ENCODE measurements at regions not wholly inside any gene's neighbourhood (a gene's known extent, or its start where the extent isn't known, plus 50 kb on each side); places are given as distances from the start of the nearest gene placed in this dataset.

DNA sequence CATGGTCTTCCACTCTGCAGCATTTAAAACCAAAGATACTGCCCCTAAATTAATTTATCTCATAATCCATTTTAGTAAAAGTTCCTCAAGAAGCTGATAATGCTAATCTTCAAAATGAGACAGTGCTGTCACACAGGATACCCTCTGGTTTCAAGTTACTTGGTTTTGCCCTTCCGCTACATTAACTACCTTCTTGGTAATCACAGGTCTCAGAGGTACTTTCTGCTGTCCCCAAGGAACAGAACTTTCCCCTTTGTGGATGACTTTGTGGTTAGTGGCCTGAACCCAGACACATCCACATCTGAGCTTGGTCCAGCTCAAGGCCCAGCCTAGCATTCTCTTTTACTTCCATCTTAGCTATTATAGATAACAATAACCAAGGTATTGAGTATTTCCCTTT, 88.8 kb upstream of the TMEM26 start:
- Histone ChIP-seq H2AFZ (ENCODE audit: low read length) (no peak overlapping the region), H3K4me1 (ENCODE audit: insufficient read depth, low read length) (no peaks in the 10 kb centered on the region), H3K27ac (ENCODE audit: extremely low read length, insufficient read depth, low read length) (no peak overlapping the region), H3K4me3 (replicated peaks in 1 of 3; ENCODE audit: insufficient read depth in 1 of 3, low read depth in 2 of 3, low read length in 3 of 3) (no peak overlapping the region), H3K36me3 (replicated peaks in 1 of 2; ENCODE audit: control insufficient read depth in 1 of 2, insufficient read depth in 2 of 2, low read length in 2 of 2) (no peaks in the 10 kb centered on the region), H4K20me1 (ENCODE audit: insufficient read depth, low read length) (no peaks in the 10 kb centered on the region), H3K27me3 (ENCODE audit: control insufficient read depth in 1 of 2, insufficient read depth in 2 of 2, low read length in 2 of 2) (no peaks in the 10 kb centered on the region), H3K79me2 (ENCODE audit: insufficient read depth, low read length) (no peaks in the 10 kb centered on the region), H3K4me2 (ENCODE audit: low read depth, low read length) (no peak overlapping the region), H3K9ac (ENCODE audit: insufficient read depth, low read depth, low read length) (no peak overlapping the region), H3K9me3 (ENCODE audit: low read length) (no peaks in the 10 kb centered on the region)
- DNase-seq (ENCODE audit: low spot score) (no peak), ATAC-seq (no peak), FAIRE-seq (no peak)
- POLR2A ChIA-PET = no interaction called here
- 42% methylated on average over 1 of the region's 1 CpG for WGBS (ENCODE audit: low lambda C conversion rate)
- CTCF ChIA-PET (ENCODE audit: low intra/inter-chr PET ratio, low total read pairs) = no interaction called here
- intact Hi-C loops (cut with micrococcal nuclease; ENCODE audit: unreplicated experiment) = no loop called here
- in situ Hi-C loops (cut with HindIII; ENCODE audit: extremely low pct_ligation_motif_present, low pct_unique_long_range_greater_than_20kb) = no loop called here
- BruUV-seq (replicated peaks) = no TSS peak
- TF ChIP-seq IRX3 (CRISPR knock-in tag; IDR thresholded peaks at IDR 0.05; ENCODE audit: borderline replicate concordance, low read depth) = no peak
- no peak for TF ChIP-seq MTA3 (CRISPR knock-in tag; IDR thresholded peaks at IDR 0.05)
- TF ChIP-seq ZBTB7A (CRISPR knock-in tag; IDR thresholded peaks at IDR 0.05) = no peak
- TF ChIP-seq ZNF124 (CRISPR knock-in tag; IDR thresholded peaks at IDR 0.05) = no peak
- no peak for TF ChIP-seq DNMT3B (CRISPR knock-in tag; conservative IDR thresholded peaks at IDR 0.05)
- no peak for TF ChIP-seq RFXAP (CRISPR knock-in tag; IDR thresholded peaks at IDR 0.05; ENCODE audit: borderline replicate concordance)
- no peak for TF ChIP-seq ZNF253 (CRISPR knock-in tag; IDR thresholded peaks at IDR 0.05; ENCODE audit: borderline replicate concordance)
- TF ChIP-seq ZNF230 (CRISPR knock-in tag; IDR thresholded peaks at IDR 0.05) = no peak
- no peak for TF ChIP-seq FOXJ3 (CRISPR knock-in tag; IDR thresholded peaks at IDR 0.05; ENCODE audit: borderline replicate concordance)
- TF ChIP-seq ESRRA (CRISPR knock-in tag; IDR thresholded peaks at IDR 0.05; ENCODE audit: low read depth) = no peak
- TF ChIP-seq, protein P1, sequence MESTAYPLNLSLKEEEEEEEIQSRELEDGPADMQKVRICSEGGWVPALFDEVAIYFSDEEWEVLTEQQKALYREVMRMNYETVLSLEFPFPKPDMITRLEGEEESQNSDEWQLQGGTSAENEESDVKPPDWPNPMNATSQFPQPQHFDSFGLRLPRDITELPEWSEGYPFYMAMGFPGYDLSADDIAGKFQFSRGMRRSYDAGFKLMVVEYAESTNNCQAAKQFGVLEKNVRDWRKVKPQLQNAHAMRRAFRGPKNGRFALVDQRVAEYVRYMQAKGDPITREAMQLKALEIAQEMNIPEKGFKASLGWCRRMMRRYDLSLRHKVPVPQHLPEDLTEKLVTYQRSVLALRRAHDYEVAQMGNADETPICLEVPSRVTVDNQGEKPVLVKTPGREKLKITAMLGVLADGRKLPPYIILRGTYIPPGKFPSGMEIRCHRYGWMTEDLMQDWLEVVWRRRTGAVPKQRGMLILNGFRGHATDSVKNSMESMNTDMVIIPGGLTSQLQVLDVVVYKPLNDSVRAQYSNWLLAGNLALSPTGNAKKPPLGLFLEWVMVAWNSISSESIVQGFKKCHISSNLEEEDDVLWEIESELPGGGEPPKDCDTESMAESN (CRISPR knock-in tag; conservative IDR thresholded peaks at IDR 0.05) = no peak
- TF ChIP-seq ZNF703 (CRISPR knock-in tag; IDR thresholded peaks at IDR 0.05; ENCODE audit: borderline replicate concordance) = no peak
- no peak for TF ChIP-seq SPEN (CRISPR knock-in tag; IDR thresholded peaks at IDR 0.05; ENCODE audit: low read depth)
- TF ChIP-seq, protein P2, sequence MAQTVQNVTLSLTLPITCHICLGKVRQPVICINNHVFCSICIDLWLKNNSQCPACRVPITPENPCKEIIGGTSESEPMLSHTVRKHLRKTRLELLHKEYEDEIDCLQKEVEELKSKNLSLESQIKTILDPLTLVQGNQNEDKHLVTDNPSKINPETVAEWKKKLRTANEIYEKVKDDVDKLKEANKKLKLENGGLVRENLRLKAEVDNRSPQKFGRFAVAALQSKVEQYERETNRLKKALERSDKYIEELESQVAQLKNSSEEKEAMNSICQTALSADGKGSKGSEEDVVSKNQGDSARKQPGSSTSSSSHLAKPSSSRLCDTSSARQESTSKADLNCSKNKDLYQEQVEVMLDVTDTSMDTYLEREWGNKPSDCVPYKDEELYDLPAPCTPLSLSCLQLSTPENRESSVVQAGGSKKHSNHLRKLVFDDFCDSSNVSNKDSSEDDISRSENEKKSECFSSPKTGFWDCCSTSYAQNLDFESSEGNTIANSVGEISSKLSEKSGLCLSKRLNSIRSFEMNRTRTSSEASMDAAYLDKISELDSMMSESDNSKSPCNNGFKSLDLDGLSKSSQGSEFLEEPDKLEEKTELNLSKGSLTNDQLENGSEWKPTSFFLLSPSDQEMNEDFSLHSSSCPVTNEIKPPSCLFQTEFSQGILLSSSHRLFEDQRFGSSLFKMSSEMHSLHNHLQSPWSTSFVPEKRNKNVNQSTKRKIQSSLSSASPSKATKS (CRISPR knock-in tag; IDR thresholded peaks at IDR 0.05) = no peak
- TF ChIP-seq, protein P3, sequence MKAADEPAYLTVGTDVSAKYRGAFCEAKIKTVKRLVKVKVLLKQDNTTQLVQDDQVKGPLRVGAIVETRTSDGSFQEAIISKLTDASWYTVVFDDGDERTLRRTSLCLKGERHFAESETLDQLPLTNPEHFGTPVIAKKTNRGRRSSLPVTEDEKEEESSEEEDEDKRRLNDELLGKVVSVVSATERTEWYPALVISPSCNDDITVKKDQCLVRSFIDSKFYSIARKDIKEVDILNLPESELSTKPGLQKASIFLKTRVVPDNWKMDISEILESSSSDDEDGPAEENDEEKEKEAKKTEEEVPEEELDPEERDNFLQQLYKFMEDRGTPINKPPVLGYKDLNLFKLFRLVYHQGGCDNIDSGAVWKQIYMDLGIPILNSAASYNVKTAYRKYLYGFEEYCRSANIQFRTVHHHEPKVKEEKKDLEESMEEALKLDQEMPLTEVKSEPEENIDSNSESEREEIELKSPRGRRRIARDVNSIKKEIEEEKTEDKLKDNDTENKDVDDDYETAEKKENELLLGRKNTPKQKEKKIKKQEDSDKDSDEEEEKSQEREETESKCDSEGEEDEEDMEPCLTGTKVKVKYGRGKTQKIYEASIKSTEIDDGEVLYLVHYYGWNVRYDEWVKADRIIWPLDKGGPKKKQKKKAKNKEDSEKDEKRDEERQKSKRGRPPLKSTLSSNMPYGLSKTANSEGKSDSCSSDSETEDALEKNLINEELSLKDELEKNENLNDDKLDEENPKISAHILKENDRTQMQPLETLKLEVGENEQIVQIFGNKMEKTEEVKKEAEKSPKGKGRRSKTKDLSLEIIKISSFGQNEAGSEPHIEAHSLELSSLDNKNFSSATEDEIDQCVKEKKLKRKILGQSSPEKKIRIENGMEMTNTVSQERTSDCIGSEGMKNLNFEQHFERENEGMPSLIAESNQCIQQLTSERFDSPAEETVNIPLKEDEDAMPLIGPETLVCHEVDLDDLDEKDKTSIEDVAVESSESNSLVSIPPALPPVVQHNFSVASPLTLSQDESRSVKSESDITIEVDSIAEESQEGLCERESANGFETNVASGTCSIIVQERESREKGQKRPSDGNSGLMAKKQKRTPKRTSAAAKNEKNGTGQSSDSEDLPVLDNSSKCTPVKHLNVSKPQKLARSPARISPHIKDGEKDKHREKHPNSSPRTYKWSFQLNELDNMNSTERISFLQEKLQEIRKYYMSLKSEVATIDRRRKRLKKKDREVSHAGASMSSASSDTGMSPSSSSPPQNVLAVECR (CRISPR knock-in tag; IDR thresholded peaks at IDR 0.05; ENCODE audit: borderline replicate concordance) = no peak
- no peak for TF ChIP-seq HOXA9 (CRISPR knock-in tag; IDR thresholded peaks at IDR 0.05; ENCODE audit: borderline replicate concordance)
- TF ChIP-seq ZSCAN30 (CRISPR knock-in tag; IDR thresholded peaks at IDR 0.05) = no peak
- no peak for TF ChIP-seq RBM39 (IDR thresholded peaks at IDR 0.05; ENCODE audit: low read depth, low read length, poor library complexity, severe bottlenecking)
- no peak for TF ChIP-seq SP4 (CRISPR knock-in tag; IDR thresholded peaks at IDR 0.05)
